Right atrium auricular region (tissue), 2 donors: ENCODE measurements at regions not wholly inside any gene's neighbourhood (a gene's known extent, or its start where the extent isn't known, plus 50 kb on each side); places are given as distances from the start of the nearest gene placed in this dataset.

Experiments used
- DNase-seq: peaks from one replicate; pipeline ENCODE4 v3.0.0-alpha.2; 2019; ENCODE audit warnings: low spot score
- H3K27ac ChIP-seq, 2 donors: fragments of 200-600 bp; sonication (generic); 1 replicate in 1 of 2; 2 replicates in 1 of 2; pipeline ENCODE4 v1.5.1; 2016 to 2019
- H3K27me3 ChIP-seq, 2 donors: fragments of 200-600 bp; sonication (generic); one replicate each; pipeline versions ENCODE4 v1.5.1 to v1.6.0; 2017 to 2019
- H3K36me3 ChIP-seq: fragments of 200-600 bp; sonication (generic); one replicate; pipeline ENCODE4 v1.5.1; 2016
- H3K4me1 ChIP-seq, 2 donors: fragments of 200-600 bp; sonication (generic); one replicate each; pipeline versions ENCODE4 v1.5.1 to v1.6.0; 2017 to 2019
- H3K4me3 ChIP-seq, 2 donors: fragments of 200-600 bp; sonication (generic); 1 replicate in 1 of 2; 2 replicates in 1 of 2; pipeline ENCODE4 v1.5.1; 2017 to 2019; ENCODE audit warnings: mild to moderate bottlenecking in 1 of 2, moderate library complexity in 1 of 2
- H3K9me3 ChIP-seq, 2 donors: fragments of 200-600 bp; sonication (generic); one replicate each; pipeline ENCODE4 v1.5.1; 2019
- TF ChIP-seq, protein P1 (sequence below), 2 donors: fragments of 200-600 bp; sonication (generic); IDR thresholded peaks; one replicate each; pipeline ENCODE4 v1.5.1; 2019; ENCODE audit warnings: antibody characterized with exemption in 2 of 2

DNA sequence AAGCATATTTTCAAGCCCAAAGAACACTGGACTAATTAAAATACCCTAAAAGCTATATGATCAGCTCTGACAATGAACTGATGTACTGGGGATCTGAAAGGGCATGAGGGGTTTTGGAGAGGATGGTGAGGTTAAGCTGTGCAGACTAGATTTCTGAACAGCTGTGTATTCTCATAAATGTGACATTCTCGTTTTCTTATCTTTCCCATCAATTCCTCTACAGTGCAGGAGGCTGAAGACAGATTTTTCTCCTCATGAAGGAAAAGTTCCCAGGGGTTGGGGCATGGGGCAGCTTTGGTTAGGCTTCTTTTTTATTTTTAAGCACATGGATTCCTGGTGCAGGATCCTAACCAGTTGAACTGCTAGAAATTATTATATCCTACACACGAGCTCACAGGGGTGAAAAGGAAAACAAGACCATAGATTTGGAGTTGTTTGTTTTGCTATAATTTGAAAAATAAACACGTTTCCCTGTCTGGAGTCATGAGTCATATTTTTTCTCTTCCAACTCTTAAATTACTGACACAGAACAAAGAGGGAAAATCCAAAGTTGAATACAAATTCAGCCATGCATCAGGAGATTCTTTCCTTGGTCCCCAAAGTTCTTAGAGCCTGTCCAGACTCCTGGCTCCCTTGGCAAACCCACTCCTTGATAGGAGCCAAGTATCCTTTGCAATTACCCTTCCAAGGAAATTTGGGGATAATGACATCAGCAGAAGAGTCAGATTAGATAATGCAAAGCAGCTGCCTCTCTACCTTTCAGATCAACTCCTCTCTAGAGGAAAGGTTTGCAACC is 147.7 kb upstream of the NPVF start:
- TF ChIP-seq, protein P1, sequence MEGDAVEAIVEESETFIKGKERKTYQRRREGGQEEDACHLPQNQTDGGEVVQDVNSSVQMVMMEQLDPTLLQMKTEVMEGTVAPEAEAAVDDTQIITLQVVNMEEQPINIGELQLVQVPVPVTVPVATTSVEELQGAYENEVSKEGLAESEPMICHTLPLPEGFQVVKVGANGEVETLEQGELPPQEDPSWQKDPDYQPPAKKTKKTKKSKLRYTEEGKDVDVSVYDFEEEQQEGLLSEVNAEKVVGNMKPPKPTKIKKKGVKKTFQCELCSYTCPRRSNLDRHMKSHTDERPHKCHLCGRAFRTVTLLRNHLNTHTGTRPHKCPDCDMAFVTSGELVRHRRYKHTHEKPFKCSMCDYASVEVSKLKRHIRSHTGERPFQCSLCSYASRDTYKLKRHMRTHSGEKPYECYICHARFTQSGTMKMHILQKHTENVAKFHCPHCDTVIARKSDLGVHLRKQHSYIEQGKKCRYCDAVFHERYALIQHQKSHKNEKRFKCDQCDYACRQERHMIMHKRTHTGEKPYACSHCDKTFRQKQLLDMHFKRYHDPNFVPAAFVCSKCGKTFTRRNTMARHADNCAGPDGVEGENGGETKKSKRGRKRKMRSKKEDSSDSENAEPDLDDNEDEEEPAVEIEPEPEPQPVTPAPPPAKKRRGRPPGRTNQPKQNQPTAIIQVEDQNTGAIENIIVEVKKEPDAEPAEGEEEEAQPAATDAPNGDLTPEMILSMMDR (IDR thresholded peaks at IDR 0.05) = no peak
- H3K4me3 ChIP-seq = no peak overlapping the region

DNA sequence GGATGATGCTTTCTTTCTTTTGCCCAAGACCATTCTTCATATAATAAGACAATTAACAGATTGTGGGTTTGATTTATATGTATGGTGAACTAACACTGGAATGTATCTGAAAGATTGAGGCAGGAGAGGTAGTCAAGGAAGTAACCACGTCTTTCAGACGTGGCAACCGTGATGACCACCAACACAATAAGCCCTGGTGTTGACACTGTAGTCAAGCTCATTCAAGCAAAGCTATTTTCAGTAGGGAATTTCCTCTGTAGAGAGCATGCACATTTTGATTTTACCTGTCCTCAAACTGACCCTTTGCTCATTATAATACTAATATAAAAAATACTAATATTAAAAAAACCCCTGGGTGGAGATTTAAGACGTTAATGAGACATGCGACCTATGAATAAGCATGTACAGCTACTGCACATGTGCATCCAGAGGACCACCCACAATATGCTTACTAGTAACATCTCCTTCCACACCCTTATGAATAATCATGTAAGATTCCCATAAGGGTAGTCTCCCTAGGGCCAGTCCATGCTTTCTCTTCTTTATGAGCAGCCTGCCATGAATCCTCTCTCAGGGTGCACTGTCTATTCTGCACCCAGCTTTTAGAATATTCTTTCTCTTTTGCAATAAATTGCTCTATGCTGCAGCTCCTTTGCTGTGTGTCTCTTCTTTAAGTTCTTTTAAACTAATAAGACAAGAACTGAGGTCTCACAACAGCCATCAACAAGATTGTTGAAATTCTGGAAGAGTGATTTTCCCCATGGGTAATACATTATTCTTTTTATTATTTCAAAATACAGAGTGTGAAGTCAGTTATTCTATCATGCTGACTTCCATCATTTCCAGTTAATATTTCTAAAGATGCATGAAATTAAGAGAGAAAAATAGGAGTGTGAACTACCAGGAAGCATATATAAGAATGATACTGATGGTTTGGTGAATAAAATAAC is 151.3 kb upstream of the NPVF start:
- DNase-seq = no peak
- TF ChIP-seq, protein P1 (IDR thresholded peaks at IDR 0.05) = no peak

More for the DNA sequence above, 147.7 kb upstream of the NPVF start:
- no peaks in the 10 kb centered on the region for H3K4me1 ChIP-seq
- H3K9me3 ChIP-seq = peaks cover 0 to 22% of the 10 kb centered on the region in 2 donors
- DNase-seq = no peak
- no peaks in the 10 kb centered on the region for H3K27me3 ChIP-seq
- no peaks in the 10 kb centered on the region for H3K36me3 ChIP-seq
- H3K27ac ChIP-seq = no peak overlapping the region

DNA sequence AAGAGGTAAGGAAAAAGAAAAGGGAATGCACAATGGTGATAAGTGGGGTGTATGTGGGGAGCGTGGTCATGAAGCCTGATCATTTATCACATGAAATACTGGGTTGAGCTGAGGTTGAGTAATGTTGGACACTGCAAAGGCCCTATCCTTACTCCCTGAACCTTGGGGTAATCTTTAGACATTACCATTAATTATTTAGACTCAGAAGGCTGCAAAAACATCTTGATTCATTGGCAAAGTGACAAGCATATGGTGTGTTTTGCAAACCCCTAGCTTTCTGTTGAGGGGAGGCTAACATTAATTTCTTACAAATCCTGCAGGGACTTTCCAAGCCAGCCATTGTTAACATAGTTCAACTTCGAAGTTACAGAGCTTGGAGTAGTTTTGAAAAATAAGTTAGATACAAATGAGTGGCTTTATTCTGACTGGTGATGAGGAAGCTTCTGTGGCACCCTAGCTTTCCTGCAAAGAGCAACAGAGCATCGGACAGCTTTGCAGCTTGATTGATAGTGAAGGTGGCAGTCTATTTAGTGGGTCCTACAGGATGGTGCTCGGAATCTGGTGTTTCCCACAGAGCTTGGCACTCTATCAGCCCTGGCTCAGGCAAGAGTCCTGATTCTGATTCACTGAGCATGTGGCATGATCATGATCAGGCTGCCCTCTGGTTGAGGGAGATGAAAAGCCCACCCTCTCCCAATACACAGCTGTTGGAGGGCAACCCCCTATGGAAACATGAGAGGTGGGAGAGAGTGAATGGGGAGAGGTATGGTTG is 153.7 kb upstream of the NPVF start:
- peaks cover 0 to 15% of the 10 kb centered on the region in 2 donors for H3K4me1 ChIP-seq

More for the DNA sequence above, 151.3 kb upstream of the NPVF start:
- no peak overlapping the region for H3K27ac ChIP-seq
- no peak overlapping the region for H3K4me3 ChIP-seq
- no peaks in the 10 kb centered on the region for H3K9me3 ChIP-seq
- H3K4me1 ChIP-seq = no peaks in the 10 kb centered on the region
- no peaks in the 10 kb centered on the region for H3K36me3 ChIP-seq
- H3K27me3 ChIP-seq = no peaks in the 10 kb centered on the region

DNA sequence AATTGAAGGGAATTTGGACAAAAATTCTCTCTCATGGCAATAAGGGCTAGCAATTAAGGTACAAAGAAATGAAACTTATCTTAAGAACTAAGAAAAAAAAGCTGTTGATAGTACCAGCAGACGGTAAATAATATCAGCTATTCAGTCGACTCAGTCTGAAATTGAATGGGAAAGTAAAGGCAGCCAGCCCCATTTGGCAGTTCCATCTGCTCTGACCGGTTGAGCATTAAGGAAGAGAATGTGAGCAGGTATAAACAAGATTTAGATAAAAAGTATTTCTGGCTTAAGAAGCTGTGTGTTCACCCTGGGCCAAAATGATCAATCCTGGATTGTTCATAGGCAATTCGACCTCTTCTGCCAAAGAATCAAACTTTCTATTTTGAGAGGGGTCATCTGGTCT is 154.6 kb upstream of the NPVF start:
- no peaks in the 10 kb centered on the region for H3K27me3 ChIP-seq
- TF ChIP-seq, protein P1 (IDR thresholded peaks at IDR 0.05) = no peak
- H3K4me3 ChIP-seq = no peak overlapping the region
- no peaks in the 10 kb centered on the region for H3K9me3 ChIP-seq
- no peak overlapping the region for H3K27ac ChIP-seq
- no peaks in the 10 kb centered on the region for H3K36me3 ChIP-seq
- no peak for DNase-seq
- H3K4me1 ChIP-seq = peaks cover 0 to 15% of the 10 kb centered on the region in 2 donors

More for the DNA sequence above, 153.7 kb upstream of the NPVF start:
- no peak overlapping the region for H3K27ac ChIP-seq
- TF ChIP-seq, protein P1 (IDR thresholded peaks at IDR 0.05) = no peak
- no peaks in the 10 kb centered on the region for H3K9me3 ChIP-seq
- H3K27me3 ChIP-seq = no peaks in the 10 kb centered on the region
- H3K36me3 ChIP-seq = no peaks in the 10 kb centered on the region
- DNase-seq = no peak
- H3K4me3 ChIP-seq = no peak overlapping the region

DNA sequence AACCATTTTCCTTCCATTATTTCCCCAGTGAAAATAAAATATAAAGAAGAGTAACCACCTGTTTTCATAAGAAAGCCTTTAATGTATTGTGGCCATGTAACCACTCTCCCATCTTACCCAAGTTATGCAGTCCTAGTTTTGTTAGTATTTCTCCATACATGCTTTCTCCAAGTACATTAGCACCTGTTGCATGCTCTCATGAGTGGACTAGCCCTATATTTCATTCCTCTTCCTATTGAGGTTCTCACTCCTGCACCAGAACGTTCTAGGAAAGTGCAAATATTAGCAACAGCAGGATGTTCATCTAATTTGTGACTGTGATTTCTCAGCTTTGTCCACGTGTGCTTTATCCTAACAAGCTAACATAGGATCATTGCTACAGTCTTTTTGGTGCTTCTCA is 155.1 kb upstream of the NPVF start:
- H3K27me3 ChIP-seq = no peaks in the 10 kb centered on the region
- TF ChIP-seq, protein P1 (IDR thresholded peaks at IDR 0.05) = no peak

More for the DNA sequence above, 155.1 kb upstream of the NPVF start:
- Histone ChIP-seq H3K36me3 (no peaks in the 10 kb centered on the region), H3K4me1 (peaks cover 0 to 15% of the 10 kb centered on the region in 2 donors), H3K4me3 (no peak overlapping the region), H3K27ac (no peak overlapping the region), H3K9me3 (no peaks in the 10 kb centered on the region)
- DNase-seq = no peak
